Upper lobe of left lung (tissue), 4 donors: ENCODE measurements at regions not wholly inside any gene's neighbourhood (a gene's known extent, or its start where the extent isn't known, plus 50 kb on each side); places are given as distances from the start of the nearest gene placed in this dataset.

Experiments
- EP300 ChIP-seq, 4 donors: sonication (generic); formaldehyde crosslinking; IDR thresholded peaks; one replicate each; pipeline ENCODE4 v1.5.1; 2017; ENCODE audit warnings: antibody characterized with exemption in 4 of 4, control low read depth in 2 of 4
- POLR2A ChIP-seq, 4 donors: fragments of 450-650 bp; IDR thresholded peaks; one replicate each; pipeline ENCODE4 v1.5.1; 2016 to 2017; ENCODE audit warnings: antibody characterized with exemption in 4 of 4, mild to moderate bottlenecking in 2 of 4
- POLR2AphosphoS5 ChIP-seq, 2 donors: sonication (generic); formaldehyde crosslinking; IDR thresholded peaks; one replicate each; pipeline ENCODE4 v1.5.1; 2017; ENCODE audit warnings: antibody characterized with exemption in 2 of 2
- TF ChIP-seq, protein P1 (sequence below), 6 experiments: fragments of 450-650 bp in 4 of 6; fragments of 200-600 bp in 2 of 6; sonication (generic) in 2 of 6; IDR thresholded peaks; one replicate each; pipeline ENCODE4 v1.5.1; 2016 to 2019; ENCODE audit warnings: antibody characterized with exemption in 6 of 6

DNA sequence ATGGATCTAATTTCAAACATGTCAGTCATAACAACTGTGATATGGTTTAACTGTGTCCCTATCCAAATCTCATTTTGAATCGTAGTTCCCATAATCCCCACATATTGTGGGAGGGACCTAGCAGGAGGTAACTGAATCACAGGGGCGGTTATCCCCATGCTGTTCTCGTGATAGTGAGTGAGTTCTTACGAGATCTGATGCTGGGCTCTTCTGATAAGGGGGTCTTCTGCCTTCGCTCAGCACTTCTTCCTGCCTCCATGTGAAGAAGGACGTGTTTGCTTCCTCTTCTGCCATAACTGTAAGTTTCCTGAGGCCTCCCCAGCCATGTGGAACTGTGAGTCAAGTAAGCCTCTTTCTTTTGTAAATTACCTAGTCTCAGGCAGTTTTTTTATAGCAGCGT lies 138.0 kb upstream of the PCGF5 start:
- TF ChIP-seq EP300 (IDR thresholded peaks at IDR 0.05) (no peak), POLR2AphosphoS5 (IDR thresholded peaks at IDR 0.05) (no peak), POLR2A (IDR thresholded peaks at IDR 0.05) (no peak)
- TF ChIP-seq, protein P1, sequence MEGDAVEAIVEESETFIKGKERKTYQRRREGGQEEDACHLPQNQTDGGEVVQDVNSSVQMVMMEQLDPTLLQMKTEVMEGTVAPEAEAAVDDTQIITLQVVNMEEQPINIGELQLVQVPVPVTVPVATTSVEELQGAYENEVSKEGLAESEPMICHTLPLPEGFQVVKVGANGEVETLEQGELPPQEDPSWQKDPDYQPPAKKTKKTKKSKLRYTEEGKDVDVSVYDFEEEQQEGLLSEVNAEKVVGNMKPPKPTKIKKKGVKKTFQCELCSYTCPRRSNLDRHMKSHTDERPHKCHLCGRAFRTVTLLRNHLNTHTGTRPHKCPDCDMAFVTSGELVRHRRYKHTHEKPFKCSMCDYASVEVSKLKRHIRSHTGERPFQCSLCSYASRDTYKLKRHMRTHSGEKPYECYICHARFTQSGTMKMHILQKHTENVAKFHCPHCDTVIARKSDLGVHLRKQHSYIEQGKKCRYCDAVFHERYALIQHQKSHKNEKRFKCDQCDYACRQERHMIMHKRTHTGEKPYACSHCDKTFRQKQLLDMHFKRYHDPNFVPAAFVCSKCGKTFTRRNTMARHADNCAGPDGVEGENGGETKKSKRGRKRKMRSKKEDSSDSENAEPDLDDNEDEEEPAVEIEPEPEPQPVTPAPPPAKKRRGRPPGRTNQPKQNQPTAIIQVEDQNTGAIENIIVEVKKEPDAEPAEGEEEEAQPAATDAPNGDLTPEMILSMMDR (IDR thresholded peaks at IDR 0.05) = no peak
